Adrenal gland (tissue), 9 donors: ENCODE measurements at regions not wholly inside any gene's neighbourhood (a gene's known extent, or its start where the extent isn't known, plus 50 kb on each side); places are given as distances from the start of the nearest gene placed in this dataset.

ENCODE experiments used
- DNase-seq, 7 donors: peaks; one replicate each; pipeline ENCODE4 v3.0.0-alpha.2; 2019 to 2020
- H3K27ac ChIP-seq, 5 donors: fragments of 200-600 bp; sonication (generic) in 4 of 5; 1 replicate in 3 of 5; 2 replicates in 2 of 5; pipeline versions ENCODE4 v1.5.1 to v1.8.0; 2016 to 2020; ENCODE audit warnings: mild to moderate bottlenecking in 1 of 5
- H3K27me3 ChIP-seq: fragments of 200-600 bp; 2 replicates; pipeline ENCODE4 v1.8.0; 2021
- H3K36me3 ChIP-seq, 2 donors: fragments of 200-600 bp; replicated peaks in 1 of 2; 1 replicate in 1 of 2; 2 replicates in 1 of 2; pipeline versions ENCODE4 v1.5.1 to v1.8.0; 2018 to 2022
- H3K4me1 ChIP-seq, 2 donors: fragments of 200-600 bp; replicated peaks in 1 of 2; 1 replicate in 1 of 2; 2 replicates in 1 of 2; pipeline versions ENCODE4 v1.5.1 to v1.8.0; 2018 to 2021
- H3K4me3 ChIP-seq, 4 donors: fragments of 200-600 bp; sonication (generic) in 3 of 4; one replicate each; pipeline ENCODE4 v1.5.1; 2016 to 2018
- H3K9me3 ChIP-seq, 3 donors: fragments of 200-600 bp; sonication (generic) in 1 of 3; replicated peaks in 1 of 3; 1 replicate in 2 of 3; 2 replicates in 1 of 3; pipeline versions ENCODE4 v1.5.1 to v1.8.0; 2016 to 2021
- POLR2A ChIP-seq, 2 donors: fragments of 450-650 bp; IDR thresholded peaks; one replicate each; pipeline ENCODE4 v1.6.1; 2017; ENCODE audit warnings: antibody characterized with exemption in 2 of 2, mild to moderate bottlenecking in 2 of 2, moderate library complexity in 1 of 2
- WGBS, 4 donors: extraction: QIAGEN DNeasy Blood & Tissue Kit in 2 of 4; methylation state at CpG; one replicate each; pipeline versions ENCODE4 v1.1.5 to v1.1.7; 2013 to 2017; 5-methylcytosine and 5-hydroxymethylcytosine counted together
- intact Hi-C, 2 donors: fragments of 100-400 bp; cut with DNase I; formaldehyde crosslinking; loops; one replicate each; pipeline versions ENCODE4 v1.14.1 to v1.15.0; 2022 to 2023
- TF ChIP-seq, protein P1 (sequence below), 6 experiments: fragments of 450-650 bp in 4 of 6; fragments of 200-600 bp in 2 of 6; sonication (generic) in 1 of 6; IDR thresholded peaks; 1 replicate in 5 of 6; 2 replicates in 1 of 6; pipeline versions ENCODE4 v1.5.1 to v1.8.0; 2016 to 2021; ENCODE audit warnings: antibody characterized with exemption in 6 of 6, mild to moderate bottlenecking in 2 of 6, moderate library complexity in 1 of 6
- donor health status: healthy with polysubstance abuse.
- donor health status: Bipolar disorder and iron deficiency.
- donor health status: DM: yes; HTN: yes; CAD: no.
- donor health status: DM: no; HTN: no; CAD: no.
- donor health status: DM: no; HTN: no; CAD: no.

DNA sequence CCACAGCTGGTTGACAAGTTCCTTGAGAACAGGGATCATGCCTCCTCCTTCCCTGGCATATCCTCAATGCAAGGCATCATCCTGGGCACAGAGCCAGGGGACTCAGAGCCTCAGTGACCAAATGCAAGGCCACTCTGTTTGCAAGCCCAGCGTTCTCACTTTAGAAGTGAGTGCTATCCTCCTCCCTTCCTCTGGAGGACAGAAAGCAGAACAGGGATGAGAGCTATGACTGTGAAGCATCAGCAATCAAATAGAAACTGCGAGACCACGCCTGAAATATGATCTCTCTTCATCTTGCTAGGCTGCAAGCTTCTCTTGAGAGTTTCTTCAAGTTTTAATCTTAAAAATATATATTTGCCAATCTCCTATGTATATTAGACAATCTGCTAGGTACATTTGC, 119.8 kb downstream of the LRATD1 start:
- no peak for TF ChIP-seq POLR2A (IDR thresholded peaks at IDR 0.05)
- TF ChIP-seq, protein P1, sequence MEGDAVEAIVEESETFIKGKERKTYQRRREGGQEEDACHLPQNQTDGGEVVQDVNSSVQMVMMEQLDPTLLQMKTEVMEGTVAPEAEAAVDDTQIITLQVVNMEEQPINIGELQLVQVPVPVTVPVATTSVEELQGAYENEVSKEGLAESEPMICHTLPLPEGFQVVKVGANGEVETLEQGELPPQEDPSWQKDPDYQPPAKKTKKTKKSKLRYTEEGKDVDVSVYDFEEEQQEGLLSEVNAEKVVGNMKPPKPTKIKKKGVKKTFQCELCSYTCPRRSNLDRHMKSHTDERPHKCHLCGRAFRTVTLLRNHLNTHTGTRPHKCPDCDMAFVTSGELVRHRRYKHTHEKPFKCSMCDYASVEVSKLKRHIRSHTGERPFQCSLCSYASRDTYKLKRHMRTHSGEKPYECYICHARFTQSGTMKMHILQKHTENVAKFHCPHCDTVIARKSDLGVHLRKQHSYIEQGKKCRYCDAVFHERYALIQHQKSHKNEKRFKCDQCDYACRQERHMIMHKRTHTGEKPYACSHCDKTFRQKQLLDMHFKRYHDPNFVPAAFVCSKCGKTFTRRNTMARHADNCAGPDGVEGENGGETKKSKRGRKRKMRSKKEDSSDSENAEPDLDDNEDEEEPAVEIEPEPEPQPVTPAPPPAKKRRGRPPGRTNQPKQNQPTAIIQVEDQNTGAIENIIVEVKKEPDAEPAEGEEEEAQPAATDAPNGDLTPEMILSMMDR (IDR thresholded peaks at IDR 0.05): no peak
- H3K9me3 ChIP-seq: no peaks in the 10 kb centered on the region
- H3K27me3 ChIP-seq: no peaks in the 10 kb centered on the region
- no peak overlapping the region for H3K4me3 ChIP-seq
- 47 to 74% (median 55%) methylated on average over 3 of the region's 3 CpGs for WGBS, 4 donors
- H3K4me1 ChIP-seq: no peaks in the 10 kb centered on the region
- peak in 5 of 7 donors; percentile 20 to 48 (median 27) for DNase-seq
- no peak overlapping the region for H3K27ac ChIP-seq
- H3K36me3 ChIP-seq: no peaks in the 10 kb centered on the region
- intact Hi-C loops: no loop called here

DNA sequence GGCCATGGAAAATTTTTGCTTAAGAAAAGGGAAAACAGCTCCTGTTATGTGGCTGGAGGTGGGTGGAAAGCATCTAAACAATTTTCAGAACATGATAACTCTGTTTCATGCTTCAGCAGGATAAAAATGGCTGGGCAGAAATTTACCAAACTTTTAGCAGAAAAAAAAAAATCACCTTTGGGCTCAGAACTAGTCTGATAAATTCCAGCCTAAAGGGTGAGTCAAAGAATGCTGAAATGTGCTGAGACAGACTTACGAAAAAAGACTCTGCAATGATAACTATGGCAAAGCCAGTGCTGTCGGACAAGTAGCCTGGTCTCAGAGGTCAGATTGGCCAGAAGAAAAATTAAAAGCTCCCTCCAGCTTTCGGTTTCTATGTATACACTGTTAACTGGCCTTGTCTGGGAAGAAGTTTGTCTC, 123.6 kb downstream of the LRATD1 start:
- Histone ChIP-seq H3K4me1 (no peaks in the 10 kb centered on the region), H3K9me3 (no peaks in the 10 kb centered on the region), H3K36me3 (no peaks in the 10 kb centered on the region), H3K4me3 (no peak overlapping the region), H3K27me3 (no peaks in the 10 kb centered on the region), H3K27ac (no peak overlapping the region)
- TF ChIP-seq, protein P1 (IDR thresholded peaks at IDR 0.05): no peak
- TF ChIP-seq POLR2A (IDR thresholded peaks at IDR 0.05): no peak
- intact Hi-C loops: no loop called here
- DNase-seq: no peak
- WGBS, 4 donors: 45 to 78% (median 66%) methylated on average over 3 of the region's 3 CpGs

DNA sequence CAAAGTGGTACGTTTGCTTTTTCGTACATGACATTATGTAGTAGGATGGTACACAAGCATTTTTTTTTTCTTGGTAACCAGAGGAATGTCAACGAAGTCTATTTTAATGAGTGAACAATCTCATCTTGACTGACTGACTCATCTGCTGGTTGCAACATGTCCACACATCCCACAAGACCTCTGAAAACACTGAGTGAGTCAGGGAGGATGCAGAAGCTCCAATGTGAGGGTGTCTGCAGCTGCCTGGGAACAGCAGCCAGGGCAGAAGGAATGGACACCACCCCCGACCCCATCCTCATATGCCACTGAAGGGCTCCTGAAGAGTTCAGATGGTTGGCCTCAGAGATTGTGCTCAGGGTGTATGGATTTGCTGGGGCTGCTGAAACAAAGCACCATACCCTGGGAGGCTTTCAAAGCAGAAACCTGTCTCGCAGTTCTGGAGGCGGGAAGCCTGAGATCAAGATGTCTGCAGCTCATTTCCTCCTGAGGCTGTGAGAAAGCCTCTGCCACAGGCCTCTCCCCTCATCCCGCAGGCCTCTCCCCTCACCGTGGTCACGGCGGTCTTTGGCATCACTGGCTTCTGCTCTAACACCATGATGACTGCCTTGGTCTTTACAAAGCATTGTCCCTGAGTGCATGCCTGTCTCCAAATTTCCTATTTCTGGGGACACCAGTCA, 124.6 kb downstream of the LRATD1 start:
- intact Hi-C loops: no loop called here
- 80 to 84% (median 83%) methylated on average over 8 to 10 of the region's 10 CpGs for WGBS, 4 donors
- Histone ChIP-seq H3K27ac (no peak overlapping the region), H3K4me3 (no peak overlapping the region), H3K4me1 (no peaks in the 10 kb centered on the region), H3K27me3 (no peaks in the 10 kb centered on the region), H3K36me3 (no peaks in the 10 kb centered on the region), H3K9me3 (no peaks in the 10 kb centered on the region)
- DNase-seq: peak in 4 of 7 donors; percentile 9 to 21 (median 14)
- TF ChIP-seq, protein P1 (IDR thresholded peaks at IDR 0.05): no peak
- no peak for TF ChIP-seq POLR2A (IDR thresholded peaks at IDR 0.05)

DNA sequence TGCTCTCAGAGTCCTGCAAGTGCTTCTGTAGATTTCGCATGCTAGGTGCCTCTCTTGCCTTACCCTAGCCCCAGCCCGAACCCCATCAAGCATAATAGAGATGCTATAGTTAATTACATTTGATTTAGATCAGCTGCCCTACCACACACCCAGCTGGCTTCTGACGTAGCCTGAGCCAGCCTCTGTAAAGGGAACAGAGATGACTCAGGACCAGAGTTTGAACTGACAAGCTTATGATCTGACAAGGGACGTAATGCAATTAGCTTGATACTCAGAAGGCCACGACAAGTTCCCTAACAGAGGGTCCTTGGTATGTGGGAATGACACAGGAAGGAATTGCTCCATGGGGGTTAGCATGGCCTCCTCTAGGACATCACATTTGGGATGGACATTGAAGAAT, 126.6 kb downstream of the LRATD1 start:
- intact Hi-C loops: no loop called here
- no peaks in the 10 kb centered on the region for H3K4me1 ChIP-seq
- H3K36me3 ChIP-seq: no peaks in the 10 kb centered on the region
- no peak overlapping the region for H3K27ac ChIP-seq
- no peaks in the 10 kb centered on the region for H3K9me3 ChIP-seq
- H3K4me3 ChIP-seq: no peak overlapping the region
- TF ChIP-seq POLR2A (IDR thresholded peaks at IDR 0.05): no peak
- TF ChIP-seq, protein P1 (IDR thresholded peaks at IDR 0.05): no peak
- no peaks in the 10 kb centered on the region for H3K27me3 ChIP-seq
- DNase-seq: peak in 1 of 7 donors; percentile 53
- 68 to 81% (median 75%) methylated on average over 5 of the region's 5 CpGs for WGBS, 4 donors
